Fibroblast of upper back skin (primary cell): ENCODE measurements at regions not wholly inside any gene's neighbourhood (a gene's known extent, or its start where the extent isn't known, plus 50 kb on each side); places are given as distances from the start of the nearest gene placed in this dataset.
"Not testable (repeated sequence)": the region's sequence is repeated elsewhere in the genome, so short reads cannot be mapped to it uniquely, and the experiment has no call there.

Experiments
- DNase-seq: peaks from one replicate; pipeline ENCODE4 v3.0.0-alpha.2; 2013

DNA sequence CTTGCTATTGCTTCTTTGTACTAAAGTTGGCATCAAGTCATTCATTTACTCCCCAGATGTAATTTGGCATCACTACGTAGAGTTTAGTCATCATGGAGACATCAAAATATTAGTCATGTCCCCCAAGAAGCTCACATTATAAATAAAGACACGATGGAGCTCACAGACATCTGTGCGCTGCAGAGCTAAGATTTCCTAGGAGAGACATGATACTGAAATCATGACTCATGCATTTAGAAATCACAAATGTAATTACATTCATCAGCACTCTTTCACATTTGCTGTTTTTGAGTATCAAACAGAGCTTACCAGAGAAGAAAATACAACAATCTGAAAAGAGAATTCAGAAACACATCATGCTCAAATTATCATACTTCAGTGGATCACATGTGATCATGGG, 169.8 kb downstream of the LRIG3 start:
- DNase-seq: peak; percentile 94

DNA sequence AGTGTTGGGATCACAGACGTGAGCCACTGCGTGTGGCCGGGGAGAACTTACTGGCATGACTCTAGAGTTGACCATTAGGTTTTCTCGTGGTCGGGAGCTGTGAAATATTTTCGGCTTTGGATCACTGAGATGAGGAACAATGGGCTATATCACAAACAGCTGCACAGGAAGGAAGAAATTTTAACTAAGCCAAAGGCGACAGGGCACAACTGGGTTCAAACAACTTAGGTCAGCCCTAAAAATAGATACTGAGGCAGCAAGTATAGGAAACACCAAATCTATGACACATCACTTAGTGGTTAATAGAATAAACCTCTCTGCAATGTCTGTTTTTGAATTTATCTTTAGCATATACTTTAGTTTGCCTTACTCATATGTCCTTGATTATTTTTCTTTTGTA, 162.9 kb downstream of the LRIG3 start:
- DNase-seq: peak; percentile 91

DNA sequence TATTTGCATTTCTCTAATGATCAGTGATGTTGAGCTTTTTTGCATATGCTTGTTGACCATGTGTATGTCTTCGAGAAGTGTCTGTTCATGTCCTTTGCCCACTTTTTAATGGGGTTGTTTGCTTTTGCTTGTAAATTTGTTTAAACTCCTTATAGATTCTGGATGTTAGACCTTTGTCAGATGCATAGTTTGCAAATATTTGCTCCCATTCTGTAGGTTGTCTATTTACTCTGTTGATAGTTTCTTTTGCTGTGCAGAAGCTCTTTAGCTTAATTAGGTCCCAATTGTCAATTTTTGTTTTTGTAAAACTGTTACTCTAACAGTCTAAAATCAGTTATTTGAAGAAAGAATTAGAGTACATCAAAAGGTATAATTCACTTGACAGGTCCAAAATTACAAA, 160.6 kb downstream of the LRIG3 start:
- not testable (repeated sequence) for DNase-seq

DNA sequence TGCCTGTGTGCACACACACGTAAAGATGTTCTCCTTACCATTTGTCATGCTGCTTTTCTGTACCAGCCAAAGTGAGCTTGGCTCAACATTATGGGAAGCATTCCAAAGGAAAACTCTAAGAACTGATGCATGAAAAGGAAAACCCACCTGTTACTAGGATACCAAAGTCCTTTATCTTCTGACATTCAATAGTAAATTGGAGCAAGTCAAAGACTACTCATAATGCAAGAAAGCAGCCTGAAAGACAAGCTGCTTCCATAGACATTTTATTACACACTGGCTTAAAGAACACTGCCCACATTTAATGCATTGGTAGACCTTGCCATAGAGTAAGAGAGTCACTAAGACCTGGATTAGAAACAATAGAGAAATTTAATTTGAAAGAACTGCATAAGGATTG, 159.0 kb downstream of the LRIG3 start:
- DNase-seq: no peak

DNA sequence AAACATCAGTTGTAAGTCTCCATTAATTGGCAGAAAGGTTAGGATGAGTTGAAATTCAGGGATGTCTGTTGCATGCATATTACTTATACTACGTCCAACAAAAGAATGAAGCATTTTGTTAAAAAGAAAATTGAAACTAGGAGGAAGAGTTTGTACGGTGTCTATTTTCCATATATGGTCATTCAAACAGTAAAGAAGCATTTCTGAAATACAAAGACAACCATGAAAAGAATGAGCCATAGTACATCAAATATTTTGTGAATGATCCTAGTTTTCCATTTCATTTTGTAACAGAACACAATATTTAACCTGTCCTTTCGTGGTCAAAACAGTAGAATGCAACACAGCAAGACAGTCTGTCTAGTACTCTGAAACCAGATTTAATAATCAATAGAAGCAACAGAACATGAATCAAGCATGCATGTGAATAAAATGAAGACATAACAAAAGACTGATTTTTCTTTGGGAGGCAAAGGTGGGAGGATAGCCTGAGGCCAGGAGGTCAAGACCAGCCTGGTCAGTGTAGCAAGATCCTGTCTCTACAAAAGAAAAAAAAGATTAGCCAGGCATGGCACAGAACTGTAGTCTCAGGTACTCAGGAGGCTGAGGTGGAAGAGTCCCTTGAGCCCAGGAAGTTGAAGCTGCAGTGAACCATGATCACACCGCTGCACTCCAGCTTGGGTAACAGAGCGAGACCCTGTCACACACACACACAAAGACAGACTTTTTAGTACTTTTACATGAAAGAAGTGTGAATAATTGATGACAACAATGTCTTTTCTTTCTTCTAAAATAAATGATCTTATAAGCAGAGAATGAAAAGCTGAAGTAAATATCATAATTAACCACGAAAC, 156.0 kb downstream of the LRIG3 start:
- DNase-seq: peak; percentile 82

DNA sequence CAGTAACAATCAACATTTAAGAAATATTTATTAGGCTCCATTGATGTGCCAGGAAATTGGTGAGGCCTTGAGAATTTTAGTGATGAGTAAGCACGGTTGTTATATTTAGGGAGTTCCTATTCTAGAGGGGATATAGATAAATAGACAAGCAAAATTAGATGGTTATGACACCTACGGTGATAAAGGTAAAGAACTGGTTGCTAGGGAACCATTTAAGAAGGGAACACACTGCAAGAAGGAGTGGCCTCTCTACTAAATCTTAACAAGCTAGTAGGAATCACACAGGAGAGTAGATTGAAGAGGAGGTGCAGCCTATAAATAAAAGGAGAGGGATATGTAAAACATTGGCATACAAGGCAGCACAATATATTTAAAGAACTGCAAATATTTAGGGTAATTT, 155.2 kb downstream of the LRIG3 start:
- DNase-seq: no peak

DNA sequence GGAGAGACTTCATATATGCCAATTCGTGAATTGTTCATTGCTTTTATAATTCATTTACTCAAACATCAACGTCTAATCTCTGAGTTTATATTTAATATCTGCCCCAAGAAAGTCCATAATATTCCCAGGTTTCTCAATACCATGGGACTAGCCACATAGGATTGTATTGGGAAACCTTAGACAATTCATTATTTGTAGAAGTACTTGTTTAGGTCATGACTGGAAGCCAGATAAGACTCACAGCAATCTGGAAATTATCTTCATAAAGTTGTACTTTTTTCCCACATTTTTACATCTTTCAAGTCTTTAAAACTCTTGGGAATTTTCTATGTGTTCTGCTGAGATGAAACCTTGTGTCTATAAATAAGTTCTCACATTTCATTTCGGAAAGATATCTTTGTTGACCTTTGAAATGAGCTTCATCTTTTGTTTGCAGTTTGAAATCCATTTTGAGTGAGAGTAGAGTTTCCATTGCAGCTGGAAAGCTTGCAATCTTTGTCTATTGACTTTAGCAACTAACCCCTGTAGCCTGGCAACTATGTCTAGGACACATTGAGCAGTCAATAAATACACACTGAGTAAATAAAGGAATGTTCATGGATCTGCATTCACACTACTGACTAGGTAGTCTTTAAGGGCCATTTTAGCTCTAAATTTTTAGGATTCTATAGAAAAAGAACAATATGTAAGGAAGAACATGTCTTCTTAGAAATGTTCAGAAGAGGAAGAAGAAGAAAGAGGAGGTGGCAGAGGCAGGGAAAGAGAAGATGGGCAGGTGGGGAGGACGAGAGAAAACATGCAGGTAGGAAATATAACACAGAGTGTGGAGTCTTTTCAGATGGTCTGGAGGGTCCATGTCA, 154.4 kb downstream of the LRIG3 start:
- no peak for DNase-seq

DNA sequence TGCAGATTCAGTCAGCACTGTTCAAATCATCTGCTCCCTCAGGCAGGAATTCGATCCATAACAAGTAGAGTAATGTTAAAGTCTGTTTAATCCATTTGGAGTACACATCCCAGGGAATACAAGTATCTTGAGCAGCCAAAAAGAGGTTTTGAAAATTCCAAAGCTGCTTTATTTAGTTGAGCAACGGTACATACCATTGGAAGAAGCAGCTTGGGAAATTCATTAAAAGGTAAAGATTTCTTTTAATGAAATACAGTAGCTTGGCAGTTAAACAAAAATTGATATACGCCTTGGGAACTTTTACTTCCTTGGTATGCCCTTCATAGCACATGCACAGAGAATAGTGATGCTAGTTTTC, 153.8 kb downstream of the LRIG3 start:
- DNase-seq: peak; percentile 56

DNA sequence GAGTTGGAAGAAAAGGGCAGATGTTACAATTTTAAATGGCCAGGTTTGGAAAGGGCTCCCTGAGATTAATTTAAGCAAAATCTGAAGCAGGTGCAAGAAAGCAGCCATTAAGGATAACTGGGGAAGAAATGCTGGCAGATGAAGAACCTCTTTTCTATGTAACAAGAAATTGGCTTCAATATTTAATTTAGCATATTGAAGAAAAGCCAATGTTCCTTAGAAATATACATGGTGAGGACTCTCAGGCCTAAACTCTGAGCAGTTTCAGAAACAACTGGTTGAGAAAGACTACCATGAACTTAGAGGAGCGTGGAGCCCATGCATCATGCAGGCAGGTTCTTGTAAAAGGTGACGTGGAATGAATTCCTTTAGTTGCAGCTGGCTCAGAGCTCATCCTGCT, 152.8 kb downstream of the LRIG3 start:
- DNase-seq: no peak

DNA sequence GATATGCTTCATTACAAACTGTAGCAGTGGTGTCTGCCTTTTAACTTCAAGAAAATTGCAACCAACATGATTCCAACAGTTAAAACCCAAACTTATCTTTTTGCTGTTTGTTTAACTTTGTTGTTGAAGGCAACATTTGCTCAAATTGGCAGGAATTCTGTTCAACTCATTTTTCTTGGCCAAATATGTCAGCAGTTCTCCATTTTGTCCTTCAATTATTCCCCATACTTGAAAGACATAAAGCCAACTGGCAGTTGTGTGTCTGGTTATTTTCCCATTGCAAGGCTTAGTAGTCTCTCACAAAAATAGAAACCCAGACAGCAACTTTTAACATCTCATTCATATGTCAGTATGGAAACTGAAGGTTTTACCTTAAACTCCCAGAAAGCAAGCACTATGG, 146.3 kb downstream of the LRIG3 start:
- no peak for DNase-seq

DNA sequence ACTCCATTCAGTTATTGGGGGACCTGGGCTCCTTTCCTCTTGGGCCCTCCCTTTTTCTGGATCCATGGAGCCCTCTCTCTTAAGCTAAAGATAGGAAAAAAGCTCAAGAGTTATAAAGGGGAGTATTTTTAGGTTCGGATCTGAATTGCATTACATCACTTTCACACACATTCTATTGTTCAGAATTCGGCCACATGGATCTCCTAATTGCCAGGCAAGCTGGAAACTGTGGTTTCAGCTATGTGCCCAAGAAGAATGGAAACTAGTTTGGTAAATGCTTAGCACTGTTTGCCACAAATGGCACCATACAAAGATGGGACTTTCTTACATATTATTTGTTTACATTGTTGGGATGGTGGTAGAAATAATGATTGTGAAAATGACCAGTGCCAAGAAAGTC, 145.6 kb downstream of the LRIG3 start:
- no peak for DNase-seq

DNA sequence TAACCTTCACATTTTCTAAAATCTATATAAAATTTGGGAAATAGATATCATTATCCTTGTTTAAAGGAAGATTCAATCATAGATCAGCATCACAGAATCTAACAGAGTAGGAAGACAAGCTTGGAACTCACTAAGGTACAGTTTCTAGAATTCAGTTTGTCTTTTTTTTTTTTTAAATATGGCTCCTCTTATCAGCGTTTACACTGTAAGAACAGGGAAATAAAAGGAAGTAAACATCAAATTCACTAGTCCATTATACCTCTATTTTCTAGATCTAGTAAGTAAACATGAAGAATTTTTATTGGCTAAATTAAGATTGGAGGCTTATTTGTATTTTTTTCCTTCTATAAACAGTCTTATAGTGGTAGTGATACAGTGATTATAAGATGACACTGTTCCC, 144.9 kb downstream of the LRIG3 start:
- no peak for DNase-seq

DNA sequence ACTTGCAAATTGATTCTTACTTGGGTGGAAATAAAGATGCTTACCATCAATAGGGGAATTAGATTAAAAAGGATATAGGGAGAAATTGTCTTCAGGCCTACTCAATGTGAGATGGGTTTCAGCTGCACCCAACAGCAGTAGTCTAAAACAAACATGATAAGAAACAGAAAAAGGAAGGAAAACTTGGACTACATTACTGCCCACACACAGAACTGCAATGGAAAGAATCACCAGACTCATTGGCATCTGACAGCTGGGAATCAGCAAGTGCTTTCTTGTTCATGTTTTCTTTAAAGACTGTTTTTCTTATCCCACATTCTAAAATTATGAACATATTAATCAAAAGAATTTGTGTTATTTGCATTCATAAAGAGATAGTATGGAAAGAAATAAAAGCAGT, 144.2 kb downstream of the LRIG3 start:
- no peak for DNase-seq

DNA sequence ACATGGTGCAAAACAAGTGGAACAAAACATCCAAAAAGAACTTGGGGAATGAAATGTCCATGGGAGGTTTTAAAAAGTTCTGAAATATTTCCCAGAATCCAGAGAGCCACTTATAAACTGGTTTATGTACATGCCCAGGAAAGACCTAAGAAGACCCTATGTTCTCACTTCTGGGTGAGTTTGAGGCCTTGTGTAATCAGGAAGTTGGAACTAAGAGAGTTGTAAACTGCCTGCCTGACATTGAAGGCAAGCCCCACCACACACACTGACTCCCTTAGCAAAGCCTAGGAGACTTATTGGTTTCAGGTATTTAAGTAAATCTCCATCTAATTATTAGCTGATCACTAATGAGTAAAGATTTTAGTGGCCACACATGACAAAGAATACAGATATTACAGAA, 142.5 kb downstream of the LRIG3 start:
- no peak for DNase-seq

DNA sequence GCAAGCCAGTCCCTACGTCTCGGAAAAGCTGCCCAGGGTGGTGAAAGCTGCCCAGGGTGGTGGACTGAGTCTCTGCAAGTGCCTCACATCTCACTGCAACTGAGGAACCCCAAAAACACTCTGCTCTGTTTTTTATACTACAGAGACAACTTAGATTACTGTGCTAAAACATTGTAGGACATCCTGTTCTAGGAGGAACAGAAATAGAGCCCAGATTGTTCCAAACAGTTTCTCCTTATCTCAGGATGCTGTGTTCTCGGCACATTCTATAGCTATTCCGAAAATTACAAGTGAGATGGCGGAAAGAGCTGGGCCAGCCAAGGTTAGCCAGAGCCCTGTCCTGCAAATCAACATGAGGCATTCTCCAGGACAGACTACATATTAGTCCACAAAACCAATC, 138.7 kb downstream of the LRIG3 start:
- no peak for DNase-seq

DNA sequence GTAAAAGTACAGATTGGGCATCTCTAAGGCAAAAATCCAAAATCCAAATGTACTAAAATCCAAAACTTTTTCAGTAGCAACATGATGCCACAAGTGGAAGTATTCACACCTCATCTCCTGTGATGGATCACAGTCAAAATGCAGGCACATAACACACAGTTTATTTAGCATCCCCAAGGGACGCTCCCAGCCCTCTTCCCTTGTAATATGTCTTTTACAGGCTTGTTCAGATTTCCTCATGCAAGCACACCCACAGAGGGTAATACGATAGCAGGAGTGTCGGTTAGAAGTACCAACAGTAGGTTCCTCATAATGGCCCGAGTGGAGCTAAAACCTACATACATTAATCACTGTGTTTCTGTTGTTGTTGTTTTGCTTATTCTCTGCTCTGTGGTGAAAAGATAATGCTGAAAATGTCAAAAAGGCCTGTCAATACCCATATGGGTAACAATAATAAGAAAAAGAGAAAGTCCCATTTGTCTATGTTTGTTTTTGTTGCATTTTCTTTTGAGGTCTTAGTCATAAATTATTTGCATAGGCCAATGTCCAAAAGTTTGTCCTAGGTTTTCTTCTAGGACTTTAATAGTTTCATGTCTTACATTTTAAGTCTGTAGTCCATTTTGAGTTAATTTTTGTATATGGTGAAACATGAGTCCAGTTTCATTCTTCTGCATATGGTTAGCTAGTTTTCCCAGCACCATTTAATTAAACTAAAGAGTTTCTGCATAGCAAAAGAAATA, 133.1 kb downstream of the LRIG3 start:
- DNase-seq: no peak

DNA sequence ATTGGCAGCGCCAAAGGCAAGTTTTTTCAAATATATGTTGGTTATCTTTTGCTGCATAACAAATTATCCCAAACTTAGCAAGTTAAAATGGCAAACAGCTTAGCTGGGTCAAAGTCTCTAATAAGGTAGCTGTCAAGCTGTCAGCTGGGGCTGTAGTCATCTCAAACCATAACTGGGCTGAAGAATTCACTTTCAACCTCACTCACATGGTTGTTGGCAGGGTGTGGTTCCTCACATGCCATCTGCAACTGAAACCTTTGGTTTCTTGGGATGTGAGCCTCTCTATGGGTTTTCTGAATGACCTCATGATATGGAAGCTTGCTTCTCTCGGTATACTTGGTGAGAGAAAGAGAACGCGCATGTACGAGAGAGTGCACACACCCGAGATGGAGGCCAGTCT, 125.4 kb downstream of the LRIG3 start:
- DNase-seq: no peak

DNA sequence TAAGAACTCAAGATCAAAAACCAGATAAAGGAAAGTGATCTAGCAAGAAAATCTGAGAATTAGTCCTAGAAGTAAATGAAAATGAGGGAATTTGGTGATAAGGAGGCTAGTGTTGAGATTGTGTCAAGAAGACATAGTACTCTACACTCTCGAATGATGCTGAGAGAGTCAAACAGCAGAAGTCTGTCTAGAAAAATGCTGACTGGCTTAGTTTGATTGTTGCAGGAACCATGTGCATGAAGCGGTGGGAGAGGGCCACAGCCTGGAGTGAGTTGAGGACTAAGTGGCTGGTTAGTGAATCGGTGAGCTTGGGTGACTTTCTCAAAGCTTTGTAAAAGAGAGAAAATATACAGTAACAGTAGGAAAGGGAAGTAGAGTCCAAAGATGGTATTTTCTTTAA, 124.5 kb downstream of the LRIG3 start:
- DNase-seq: no peak

DNA sequence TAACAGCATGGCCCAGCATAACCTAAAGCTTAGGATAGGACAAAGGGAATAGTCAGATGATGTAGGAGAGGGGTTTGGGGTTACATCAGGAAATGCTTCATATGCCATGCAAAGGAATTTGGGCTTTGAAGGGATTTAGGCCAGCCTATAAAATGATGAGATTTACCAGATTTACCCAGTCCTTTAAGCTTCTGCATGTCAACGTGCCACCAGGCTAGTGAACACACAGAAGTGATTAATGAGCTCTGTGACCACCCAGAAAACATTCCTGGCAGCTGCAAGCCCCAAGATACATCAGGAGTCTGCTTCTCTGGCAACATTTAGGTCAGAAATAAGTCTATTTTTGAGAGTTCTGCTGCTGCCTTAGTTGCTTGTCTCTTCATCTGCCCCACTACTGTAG, 118.3 kb downstream of the LRIG3 start:
- peak; percentile 47 for DNase-seq

DNA sequence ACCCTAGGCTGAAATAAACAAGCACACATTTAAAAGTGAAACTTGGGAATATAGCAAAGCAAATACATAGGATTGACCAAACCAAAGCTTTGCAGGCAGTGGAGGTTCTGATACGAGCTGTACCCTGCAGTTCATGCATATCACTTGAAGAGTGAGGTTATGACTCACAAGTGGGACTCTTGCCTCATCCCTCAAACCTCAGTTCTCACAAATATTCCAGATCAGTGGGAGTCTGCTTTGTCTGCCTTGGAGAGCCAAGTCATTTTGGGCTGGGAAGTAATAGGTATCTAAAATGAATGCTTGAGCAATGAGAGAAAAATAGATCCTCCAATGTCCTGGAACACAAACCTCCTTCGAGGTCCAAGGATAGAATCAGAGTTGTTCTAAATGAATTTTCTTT, 116.4 kb downstream of the LRIG3 start:
- DNase-seq: peak; percentile 93

DNA sequence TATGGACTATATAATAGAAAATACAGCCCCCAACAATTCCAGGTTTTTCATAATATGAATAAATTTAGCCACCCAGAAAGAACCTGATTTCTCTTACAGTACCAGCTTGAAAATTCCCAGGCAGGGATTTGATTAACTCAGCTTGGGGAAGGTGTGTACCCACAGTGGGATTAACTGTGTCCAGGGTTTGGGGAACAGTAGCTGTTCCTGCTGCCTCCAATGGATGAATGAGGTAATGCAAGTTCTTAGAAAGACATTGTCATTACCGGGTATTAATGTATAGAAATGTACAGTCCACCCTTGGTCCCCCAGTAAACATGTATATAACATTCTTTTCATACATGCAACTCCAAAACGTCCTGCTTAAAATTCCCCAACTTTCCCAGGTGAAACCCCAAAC, 115.6 kb downstream of the LRIG3 start:
- DNase-seq: no peak

DNA sequence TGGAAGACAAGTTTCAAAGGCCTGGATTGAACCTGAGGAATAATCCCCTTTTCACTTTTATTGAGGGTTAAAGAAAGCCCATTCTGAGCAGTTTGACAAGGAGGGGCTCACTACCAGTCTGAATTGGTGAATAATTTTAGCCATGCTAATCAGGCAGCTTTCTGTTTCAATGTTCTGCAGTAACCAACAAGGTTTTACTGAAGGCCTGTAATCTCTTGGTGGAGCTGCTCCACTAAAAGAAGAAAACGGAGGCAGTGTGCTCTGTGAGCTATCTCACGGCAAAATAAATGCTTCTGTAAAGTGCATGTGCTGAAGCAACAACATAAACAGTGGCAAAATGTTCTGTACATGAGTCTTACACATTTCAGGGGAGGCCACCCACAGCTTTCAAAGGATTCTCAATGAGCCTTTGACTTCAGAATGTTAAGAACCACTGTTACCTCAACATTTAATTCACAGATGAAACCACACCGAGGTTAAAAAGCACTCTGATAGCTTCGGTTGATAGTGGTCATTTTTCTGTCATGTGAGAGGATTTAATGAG, 111.2 kb downstream of the LRIG3 start:
- peak; percentile 32 for DNase-seq

DNA sequence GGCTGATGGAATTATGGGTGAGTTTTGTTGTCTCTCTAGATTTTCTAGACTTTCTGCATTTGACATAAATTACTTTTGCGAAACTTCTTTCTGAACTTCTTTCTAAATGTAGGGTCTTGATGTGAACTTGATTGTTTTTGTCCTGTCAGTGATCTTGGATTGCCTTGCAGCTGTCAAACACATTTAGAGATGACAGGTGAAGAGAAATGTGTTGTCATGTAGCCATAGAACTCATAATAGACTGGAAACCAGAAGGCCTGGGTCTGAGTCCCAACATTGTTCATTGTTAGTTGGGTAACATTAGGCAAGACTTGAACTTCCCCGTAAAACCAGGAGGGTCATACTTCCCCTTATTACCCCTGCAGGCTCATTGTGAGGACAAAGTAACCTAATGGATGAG, 109.0 kb downstream of the LRIG3 start:
- no peak for DNase-seq
